OCI-LY3 (cell line): ENCODE measurements at regions not wholly inside any gene's neighbourhood (a gene's known extent, or its start where the extent isn't known, plus 50 kb on each side); places are given as distances from the start of the nearest gene placed in this dataset.
A peak's percentile ranks its signal among the peaks of the same experiment; 100 is the strongest.

ENCODE experiments used
- H2AFZ ChIP-seq: fragments of 200-600, 300-600 bp; shearing (Covaris generic); 2 replicates; pipeline ENCODE4 v1.6.0; 2014; ENCODE audit warnings: antibody characterized with exemption, low read depth, low read length
- H3K27ac ChIP-seq: fragments of 200-600, 300-600 bp; sonication (generic); 2 replicates; pipeline ENCODE4 v1.5.1; 2014; ENCODE audit warnings: mild to moderate bottlenecking, low read length, moderate library complexity, mixed read lengths
- H3K27me3 ChIP-seq: fragments of 200-600, 300-600 bp; sonication (generic); 2 replicates; pipeline ENCODE4 v1.6.1; 2014; ENCODE audit warnings: low read depth, low read length, mixed read lengths
- H3K36me3 ChIP-seq: fragments of 200-600, 300-600 bp; sonication (generic); replicated peaks from 2 replicates; pipeline ENCODE3; 2014; ENCODE audit warnings: low read depth, low read length, mixed read lengths
- H3K4me1 ChIP-seq: fragments of 300-600, 200-600 bp; sonication (generic); 2 replicates; pipeline ENCODE4 v1.6.1; 2014; ENCODE audit warnings: low read length, mixed read lengths
- H3K4me2 ChIP-seq: fragments of 200-600, 300-600 bp; sonication (generic); 2 replicates; pipeline ENCODE4 v1.6.1; 2014; ENCODE audit warnings: low read length, mixed read lengths
- H3K4me3 ChIP-seq: fragments of 300-600, 200-600 bp; sonication (generic); 2 replicates; pipeline ENCODE4 v1.5.1; 2014; ENCODE audit warnings: antibody characterized with exemption, mild to moderate bottlenecking, low read length, moderate library complexity
- H3K79me2 ChIP-seq: fragments of 300-600, 200-600 bp; shearing (Covaris generic); 2 replicates; pipeline ENCODE4 v1.6.1; 2014; ENCODE audit warnings: mild to moderate bottlenecking, low read length, mixed read lengths
- H3K9ac ChIP-seq: fragments of 300-600, 200-600 bp; shearing (Covaris generic); 2 replicates; pipeline ENCODE4 v1.6.0; 2014; ENCODE audit warnings: mild to moderate bottlenecking, low read length, moderate library complexity
- H3K9me3 ChIP-seq: fragments of 200-600, 300-600 bp; shearing (Covaris generic); 2 replicates; pipeline ENCODE4 v1.6.1; 2014; ENCODE audit warnings: low read length, mixed read lengths; ENCODE audit not compliant: insufficient read depth
- H4K20me1 ChIP-seq: fragments of 200-600, 300-600 bp; sonication (generic); 2 replicates; pipeline ENCODE4 v1.6.1; 2016; ENCODE audit warnings: low read length, mixed read lengths; ENCODE audit not compliant: insufficient read depth
- CTCF ChIP-seq: fragments of 200-600, 300-600 bp; sonication (generic); IDR thresholded peaks from 2 replicates; pipeline ENCODE4 v1.5.1; 2014; ENCODE audit warnings: antibody characterized with exemption, low read length, low read depth
- EZH2phosphoT487 ChIP-seq: fragments of 200-600 bp; shearing (Covaris generic); IDR thresholded peaks from 2 replicates; pipeline ENCODE4 v1.6.1; 2018; ENCODE audit warnings: antibody characterized with exemption, mixed run types, low read depth

- no peaks in the 10 kb centered on the region for H4K20me1 ChIP-seq
- H2AFZ ChIP-seq = peak overlapping the region; percentile 86
- H3K9ac ChIP-seq = peak overlapping the region; percentile 9; the same call in 1 of the 2 replicates
- H3K9me3 ChIP-seq = no peaks in the 10 kb centered on the region
- H3K4me3 ChIP-seq = peak overlapping the region; percentile 71
- TF ChIP-seq CTCF (no peak), EZH2phosphoT487 (no peak)
- no peak overlapping the region for H3K27ac ChIP-seq
- H3K4me1 ChIP-seq = peaks cover 13% of the 10 kb centered on the region
- H3K27me3 ChIP-seq = no peaks in the 10 kb centered on the region; the same call in 1 of the 2 replicates
- no peaks in the 10 kb centered on the region for H3K36me3 ChIP-seq
- H3K79me2 ChIP-seq = no peaks in the 10 kb centered on the region
- peak overlapping the region; percentile 81 for H3K4me2 ChIP-seq
Observed at GRCh38 chr1:38527373-38527966, 332.1 kb downstream of the RRAGC start.

DNA sequence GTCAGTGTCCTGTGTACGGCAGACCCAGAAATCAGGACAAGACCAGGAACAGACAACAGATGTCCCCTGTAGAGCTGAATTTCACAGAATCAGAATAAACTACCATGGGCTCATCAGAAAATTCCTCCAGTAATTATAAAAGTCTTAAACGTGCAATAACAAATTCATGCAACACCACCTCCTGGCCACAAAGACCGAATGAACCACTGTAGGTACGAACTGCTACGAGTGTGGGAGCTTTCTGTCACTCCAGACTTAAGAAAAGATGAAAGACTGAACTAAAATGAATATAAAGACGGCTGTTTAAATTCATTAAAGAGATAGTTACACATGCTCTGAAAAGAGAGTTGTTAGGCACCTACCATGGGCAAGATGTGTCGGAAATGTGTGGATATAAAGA lies 333.5 kb downstream of the RRAGC start:
- Histone ChIP-seq H3K4me3 (no peak overlapping the region), H3K79me2 (no peaks in the 10 kb centered on the region), H3K36me3 (no peaks in the 10 kb centered on the region), H3K9me3 (no peaks in the 10 kb centered on the region), H3K9ac (no peak overlapping the region), H3K27me3 (no peaks in the 10 kb centered on the region; the same call in 1 of the 2 replicates), H3K4me1 (peaks cover 13% of the 10 kb centered on the region), H4K20me1 (no peaks in the 10 kb centered on the region), H3K4me2 (no peak overlapping the region), H2AFZ (no peak overlapping the region), H3K27ac (no peak overlapping the region)
- TF ChIP-seq EZH2phosphoT487 (no peak), CTCF (no peak)

GRCh38 chr1:38525343-38526043 lies 334.1 kb downstream of the RRAGC start:
- TF ChIP-seq EZH2phosphoT487 (no peak), CTCF (no peak)
- H3K79me2 ChIP-seq = no peaks in the 10 kb centered on the region
- H3K4me2 ChIP-seq = no peak overlapping the region
- no peaks in the 10 kb centered on the region; the same call in 1 of the 2 replicates for H3K27me3 ChIP-seq
- H3K9ac ChIP-seq = no peak overlapping the region
- no peaks in the 10 kb centered on the region for H3K9me3 ChIP-seq
- H2AFZ ChIP-seq = no peak overlapping the region
- peaks cover 13% of the 10 kb centered on the region for H3K4me1 ChIP-seq
- H3K4me3 ChIP-seq = no peak overlapping the region
- H4K20me1 ChIP-seq = no peaks in the 10 kb centered on the region
- H3K36me3 ChIP-seq = no peaks in the 10 kb centered on the region
- no peak overlapping the region for H3K27ac ChIP-seq

GRCh38 chr1:38524025-38524641 lies 335.4 kb downstream of the RRAGC start:
- Histone ChIP-seq H3K4me1 (peaks cover 13% of the 10 kb centered on the region), H2AFZ (no peak overlapping the region), H3K4me2 (no peak overlapping the region), H3K4me3 (no peak overlapping the region), H3K36me3 (no peaks in the 10 kb centered on the region), H3K9ac (no peak overlapping the region), H3K79me2 (no peaks in the 10 kb centered on the region), H4K20me1 (no peaks in the 10 kb centered on the region), H3K9me3 (no peaks in the 10 kb centered on the region), H3K27me3 (no peaks in the 10 kb centered on the region; the same call in 1 of the 2 replicates), H3K27ac (no peak overlapping the region)
- no peak for TF ChIP-seq EZH2phosphoT487
- TF ChIP-seq CTCF = no peak
